Uterus (tissue), 2 donors: ENCODE measurements at regions not wholly inside any gene's neighbourhood (a gene's known extent, or its start where the extent isn't known, plus 50 kb on each side); places are given as distances from the start of the nearest gene placed in this dataset.

Source experiments
- CTCF ChIP-seq, 4 experiments: fragments of 200-600 bp in 2 of 4; fragments of 450-650 bp in 2 of 4; sonication (generic) in 2 of 4; IDR thresholded peaks; one replicate each; pipeline ENCODE4 v1.5.1; 2016 to 2019; ENCODE audit warnings: antibody characterized with exemption in 4 of 4, mild to moderate bottlenecking in 2 of 4, moderate library complexity in 1 of 4
- POLR2A ChIP-seq, 2 donors: fragments of 450-650 bp; IDR thresholded peaks; one replicate each; pipeline ENCODE4 v1.6.1; 2016; ENCODE audit warnings: antibody characterized with exemption in 2 of 2, mild to moderate bottlenecking in 1 of 2, moderate library complexity in 1 of 2

- no peak for TF ChIP-seq CTCF (IDR thresholded peaks at IDR 0.05)
- TF ChIP-seq POLR2A (IDR thresholded peaks at IDR 0.05), result no peak
Measured at GRCh38 chr3:194906229-194906629, 220.5 kb downstream of the FAM43A start.
